ENCODE measurements at regions not wholly inside any gene's neighbourhood (a gene's known extent, or its start where the extent isn't known, plus 50 kb on each side); places are given as distances from the start of the nearest gene placed in this dataset.

DNA sequence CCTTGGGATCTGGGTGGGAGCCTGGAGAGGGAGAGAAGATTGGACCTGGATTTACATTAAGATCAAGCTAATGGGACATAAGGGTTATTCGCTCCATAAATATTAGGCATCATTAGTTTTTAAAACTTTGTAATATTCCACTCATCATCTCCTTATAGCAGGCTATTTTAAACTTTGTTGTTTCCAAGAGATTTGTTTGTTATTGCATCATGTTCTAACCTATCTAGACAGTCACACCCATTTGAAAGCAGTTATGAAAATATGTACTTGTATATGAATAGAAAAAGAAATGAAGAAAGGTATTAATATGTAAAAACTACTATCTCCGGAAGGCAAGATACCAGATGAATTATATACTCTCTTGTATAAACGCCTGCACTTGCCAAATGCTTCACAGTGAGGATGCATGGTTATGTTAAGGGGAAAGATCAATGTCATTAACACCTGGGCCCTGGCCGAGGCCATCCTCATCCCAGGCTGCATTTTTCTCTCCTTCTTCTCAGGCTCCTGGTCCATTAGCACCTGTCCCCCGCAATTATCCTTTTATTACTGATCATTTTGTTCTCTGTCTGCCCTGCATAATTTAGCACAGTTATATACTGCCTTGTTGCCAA is 468.2 kb downstream of the MATN1 start:
- Histone ChIP-seq H3K4me3 (ENCODE audit: low read depth in 1 of 3, low read length in 3 of 3) (no peak overlapping the region), H3K27ac (ENCODE audit: low read depth in 1 of 2, low read length in 2 of 2) (no peak overlapping the region), H3K36me3 (ENCODE audit: control insufficient read depth in 4 of 4, insufficient read depth in 3 of 4, low read depth in 1 of 4, low read length in 3 of 4) (no peaks in the 10 kb centered on the region), H3K9ac (ENCODE audit: low read depth in 1 of 2, low read length in 2 of 2) (no peak overlapping the region), H3K9me3 (ENCODE audit: control insufficient read depth in 4 of 4, low read length in 3 of 4) (no peaks in the 10 kb centered on the region), H3K4me1 (ENCODE audit: control insufficient read depth in 4 of 4, insufficient read depth in 4 of 4, low read length in 3 of 4) (no peaks in the 10 kb centered on the region), H3K27me3 (ENCODE audit: control insufficient read depth in 4 of 4, insufficient read depth in 4 of 4, low read length in 3 of 4) (peaks cover 0 to 2% (median under 1%) of the 10 kb centered on the region in 4 donors)
- TF ChIP-seq, protein P1, sequence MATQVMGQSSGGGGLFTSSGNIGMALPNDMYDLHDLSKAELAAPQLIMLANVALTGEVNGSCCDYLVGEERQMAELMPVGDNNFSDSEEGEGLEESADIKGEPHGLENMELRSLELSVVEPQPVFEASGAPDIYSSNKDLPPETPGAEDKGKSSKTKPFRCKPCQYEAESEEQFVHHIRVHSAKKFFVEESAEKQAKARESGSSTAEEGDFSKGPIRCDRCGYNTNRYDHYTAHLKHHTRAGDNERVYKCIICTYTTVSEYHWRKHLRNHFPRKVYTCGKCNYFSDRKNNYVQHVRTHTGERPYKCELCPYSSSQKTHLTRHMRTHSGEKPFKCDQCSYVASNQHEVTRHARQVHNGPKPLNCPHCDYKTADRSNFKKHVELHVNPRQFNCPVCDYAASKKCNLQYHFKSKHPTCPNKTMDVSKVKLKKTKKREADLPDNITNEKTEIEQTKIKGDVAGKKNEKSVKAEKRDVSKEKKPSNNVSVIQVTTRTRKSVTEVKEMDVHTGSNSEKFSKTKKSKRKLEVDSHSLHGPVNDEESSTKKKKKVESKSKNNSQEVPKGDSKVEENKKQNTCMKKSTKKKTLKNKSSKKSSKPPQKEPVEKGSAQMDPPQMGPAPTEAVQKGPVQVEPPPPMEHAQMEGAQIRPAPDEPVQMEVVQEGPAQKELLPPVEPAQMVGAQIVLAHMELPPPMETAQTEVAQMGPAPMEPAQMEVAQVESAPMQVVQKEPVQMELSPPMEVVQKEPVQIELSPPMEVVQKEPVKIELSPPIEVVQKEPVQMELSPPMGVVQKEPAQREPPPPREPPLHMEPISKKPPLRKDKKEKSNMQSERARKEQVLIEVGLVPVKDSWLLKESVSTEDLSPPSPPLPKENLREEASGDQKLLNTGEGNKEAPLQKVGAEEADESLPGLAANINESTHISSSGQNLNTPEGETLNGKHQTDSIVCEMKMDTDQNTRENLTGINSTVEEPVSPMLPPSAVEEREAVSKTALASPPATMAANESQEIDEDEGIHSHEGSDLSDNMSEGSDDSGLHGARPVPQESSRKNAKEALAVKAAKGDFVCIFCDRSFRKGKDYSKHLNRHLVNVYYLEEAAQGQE (IDR thresholded peaks at IDR 0.05) = no peak
- TF ChIP-seq HNF4G (IDR thresholded peaks at IDR 0.05) (no peak), YY1 (IDR thresholded peaks at IDR 0.05) (no peak), FOXA1 (IDR thresholded peaks at IDR 0.05) (no peak), RXRA (IDR thresholded peaks at IDR 0.05) (no peak), JUND (IDR thresholded peaks at IDR 0.05) (no peak)
- TF ChIP-seq, protein P2, sequence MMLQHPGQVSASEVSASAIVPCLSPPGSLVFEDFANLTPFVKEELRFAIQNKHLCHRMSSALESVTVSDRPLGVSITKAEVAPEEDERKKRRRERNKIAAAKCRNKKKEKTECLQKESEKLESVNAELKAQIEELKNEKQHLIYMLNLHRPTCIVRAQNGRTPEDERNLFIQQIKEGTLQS (IDR thresholded peaks at IDR 0.05) = no peak
- DNase-seq (ENCODE audit: low spot score) = no peak
- WGBS = 62% methylated on average over 5 of the region's 5 CpGs

DNA sequence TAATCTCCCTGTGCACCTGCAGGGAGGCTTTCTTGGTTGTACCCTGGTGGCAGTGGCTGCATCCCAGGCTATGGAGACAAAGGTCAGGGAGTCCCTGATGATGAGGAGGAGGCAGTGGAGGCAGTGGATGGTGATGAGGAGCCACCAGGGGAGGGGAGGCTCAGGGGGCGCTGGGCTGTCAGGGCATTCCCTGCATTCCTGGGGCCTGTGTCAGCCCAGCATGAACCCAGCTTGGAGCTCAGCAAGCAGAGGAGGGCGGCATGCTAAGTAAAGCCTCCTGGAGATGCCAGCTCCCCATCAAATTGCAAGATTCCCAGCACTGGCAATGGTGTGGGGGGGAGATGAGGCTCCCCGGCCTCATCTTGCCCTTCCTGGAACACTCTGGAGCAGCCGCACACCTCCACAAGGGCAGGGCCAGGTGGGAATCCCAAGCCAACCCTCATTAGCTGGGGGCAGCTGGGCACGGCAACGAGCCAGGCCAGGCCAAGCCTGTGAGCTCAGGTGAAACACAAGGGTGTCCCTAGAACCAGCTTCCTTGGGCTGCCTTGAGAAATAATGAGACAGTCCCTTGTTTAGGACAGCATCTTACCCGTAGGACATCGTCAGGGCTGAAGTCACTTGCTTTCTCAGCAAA is 469.5 kb downstream of the MATN1 start:
- WGBS = 79% methylated on average over 8 of the region's 8 CpGs
- Histone ChIP-seq H3K27ac (ENCODE audit: low read depth in 1 of 2, low read length in 2 of 2) (no peak overlapping the region), H3K9ac (ENCODE audit: low read depth in 1 of 2, low read length in 2 of 2) (no peak overlapping the region), H3K36me3 (ENCODE audit: control insufficient read depth in 4 of 4, insufficient read depth in 3 of 4, low read depth in 1 of 4, low read length in 3 of 4) (no peaks in the 10 kb centered on the region), H3K27me3 (ENCODE audit: control insufficient read depth in 4 of 4, insufficient read depth in 4 of 4, low read length in 3 of 4) (peaks cover 0 to 2% (median under 1%) of the 10 kb centered on the region in 4 donors), H3K4me1 (ENCODE audit: control insufficient read depth in 4 of 4, insufficient read depth in 4 of 4, low read length in 3 of 4) (no peaks in the 10 kb centered on the region), H3K9me3 (ENCODE audit: control insufficient read depth in 4 of 4, low read length in 3 of 4) (no peaks in the 10 kb centered on the region), H3K4me3 (ENCODE audit: low read depth in 1 of 3, low read length in 3 of 3) (no peak overlapping the region)
- no peak for TF ChIP-seq GABPA (IDR thresholded peaks at IDR 0.05 in 1 of 2, conservative IDR thresholded peaks at IDR 0.05 in 1 of 2)
- no peak for DNase-seq (ENCODE audit: low spot score)

DNA sequence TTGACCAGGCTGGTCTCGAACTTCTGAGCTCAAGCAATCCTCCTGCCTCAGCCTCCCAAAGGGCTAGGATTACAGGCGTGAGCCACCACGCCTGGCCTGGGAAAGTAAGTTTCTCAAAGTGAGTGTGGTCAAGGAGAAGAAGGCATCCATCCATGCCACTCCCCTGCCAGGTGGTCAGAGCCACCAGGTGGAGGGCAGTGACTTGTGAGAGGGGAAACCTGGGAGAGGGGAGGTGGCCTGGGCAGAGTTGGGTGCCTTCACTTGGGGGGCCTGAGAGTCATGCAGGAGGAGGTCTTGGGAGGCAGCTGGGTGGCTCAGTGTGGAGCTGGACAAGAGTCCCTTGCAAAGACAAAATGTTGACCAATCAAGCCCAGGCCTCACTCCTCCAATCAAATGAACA is 470.0 kb downstream of the MATN1 start:
- H3K4me3 ChIP-seq (ENCODE audit: low read depth in 1 of 3, low read length in 3 of 3) = no peak overlapping the region
- no peak overlapping the region for H3K27ac ChIP-seq (ENCODE audit: low read depth in 1 of 2, low read length in 2 of 2)
- peaks cover 0 to 2% (median under 1%) of the 10 kb centered on the region in 4 donors for H3K27me3 ChIP-seq (ENCODE audit: control insufficient read depth in 4 of 4, insufficient read depth in 4 of 4, low read length in 3 of 4)
- no peaks in the 10 kb centered on the region for H3K36me3 ChIP-seq (ENCODE audit: control insufficient read depth in 4 of 4, insufficient read depth in 3 of 4, low read depth in 1 of 4, low read length in 3 of 4)
- whole genome bisulfite sequencing = 87% methylated on average over 3 of the region's 3 CpGs
- no peaks in the 10 kb centered on the region for H3K9me3 ChIP-seq (ENCODE audit: control insufficient read depth in 4 of 4, low read length in 3 of 4)
- no peak overlapping the region for H3K9ac ChIP-seq (ENCODE audit: low read depth in 1 of 2, low read length in 2 of 2)
- TF ChIP-seq, protein P3, sequence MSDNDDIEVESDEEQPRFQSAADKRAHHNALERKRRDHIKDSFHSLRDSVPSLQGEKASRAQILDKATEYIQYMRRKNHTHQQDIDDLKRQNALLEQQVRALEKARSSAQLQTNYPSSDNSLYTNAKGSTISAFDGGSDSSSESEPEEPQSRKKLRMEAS (IDR thresholded peaks at IDR 0.05) = no peak
- H3K4me1 ChIP-seq (ENCODE audit: control insufficient read depth in 4 of 4, insufficient read depth in 4 of 4, low read length in 3 of 4) = no peaks in the 10 kb centered on the region
- DNase-seq (ENCODE audit: low spot score) = no peak
